T1000 (cell line): ENCODE measurements at regions not wholly inside any gene's neighbourhood (a gene's known extent, or its start where the extent isn't known, plus 50 kb on each side); places are given as distances from the start of the nearest gene placed in this dataset.

ENCODE experiments used
- DNase-seq: peaks from one replicate; lab custom pipeline; 2025; ENCODE audit warnings: mixed read lengths; lab: John Stamatoyannopoulos, UW

GRCh38 chr14:49008363-49008762 lies 577.8 kb downstream of the RPS29 start:
- no peak for DNase-seq

- DNase-seq = no peak
Measured at GRCh38 chr14:48991141-48991540, 595.0 kb downstream of the RPS29 start.

- no peak for DNase-seq
Measured at GRCh38 chr14:48983351-48983888, 602.8 kb downstream of the RPS29 start.

DNA sequence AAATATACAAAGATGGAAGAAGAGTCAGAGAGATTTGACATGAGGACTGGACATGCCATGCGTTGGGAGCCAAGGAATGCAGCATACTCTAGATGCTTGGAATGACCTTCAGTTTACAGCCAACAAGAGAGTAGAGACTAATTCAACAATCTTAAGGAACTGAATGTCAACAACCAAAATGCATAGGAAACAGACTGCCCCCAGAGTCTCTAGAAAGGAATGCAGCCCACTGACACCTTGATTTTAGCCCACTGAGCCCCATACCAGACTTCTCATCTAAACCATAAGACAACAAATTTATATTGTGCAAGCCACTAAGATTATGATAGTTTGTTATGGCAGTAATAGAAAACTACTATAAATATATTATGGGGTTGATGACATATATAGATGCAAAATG lies 611.2 kb downstream of the RPS29 start:
- DNase-seq = no peak

GRCh38 chr14:48973151-48973550 lies 613.0 kb downstream of the RPS29 start:
- no peak for DNase-seq

DNA sequence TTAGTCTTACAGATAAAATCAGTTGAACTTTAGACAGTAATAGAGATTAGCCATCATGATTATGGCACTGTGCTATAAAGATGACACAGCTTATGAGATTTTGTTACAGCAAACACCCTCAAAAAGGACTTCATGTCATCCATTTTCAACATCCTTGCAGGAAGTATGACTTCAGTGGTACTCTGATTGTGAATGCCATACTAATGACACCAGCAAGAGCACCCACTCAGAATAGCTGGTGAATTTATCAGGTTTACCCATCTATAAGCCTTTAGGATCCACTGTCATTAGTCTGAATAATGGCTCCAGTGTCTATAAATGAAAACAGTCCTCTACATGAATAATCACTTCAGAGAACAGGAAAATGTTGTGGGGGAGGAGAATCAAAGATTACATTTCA lies 615.2 kb downstream of the RPS29 start:
- no peak for DNase-seq

DNA sequence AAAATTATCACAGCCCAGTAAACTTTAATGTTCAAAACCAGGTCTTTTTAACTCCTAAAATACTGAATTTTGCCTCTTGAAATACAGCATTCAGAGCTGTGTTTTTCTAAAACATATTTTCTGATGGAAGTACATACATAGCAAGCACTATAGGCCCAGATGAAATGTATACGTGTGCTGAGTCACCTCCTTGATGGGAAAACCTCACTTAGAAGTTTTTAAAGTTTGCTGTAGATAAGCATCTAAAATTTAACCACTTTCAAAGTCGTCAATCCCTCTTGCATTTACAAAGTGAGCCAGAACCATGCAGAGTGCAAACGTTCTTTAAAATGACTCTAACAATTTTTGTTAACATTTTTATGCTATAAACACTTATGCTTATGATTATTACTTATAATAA lies 618.8 kb downstream of the RPS29 start:
- no peak for DNase-seq

DNA sequence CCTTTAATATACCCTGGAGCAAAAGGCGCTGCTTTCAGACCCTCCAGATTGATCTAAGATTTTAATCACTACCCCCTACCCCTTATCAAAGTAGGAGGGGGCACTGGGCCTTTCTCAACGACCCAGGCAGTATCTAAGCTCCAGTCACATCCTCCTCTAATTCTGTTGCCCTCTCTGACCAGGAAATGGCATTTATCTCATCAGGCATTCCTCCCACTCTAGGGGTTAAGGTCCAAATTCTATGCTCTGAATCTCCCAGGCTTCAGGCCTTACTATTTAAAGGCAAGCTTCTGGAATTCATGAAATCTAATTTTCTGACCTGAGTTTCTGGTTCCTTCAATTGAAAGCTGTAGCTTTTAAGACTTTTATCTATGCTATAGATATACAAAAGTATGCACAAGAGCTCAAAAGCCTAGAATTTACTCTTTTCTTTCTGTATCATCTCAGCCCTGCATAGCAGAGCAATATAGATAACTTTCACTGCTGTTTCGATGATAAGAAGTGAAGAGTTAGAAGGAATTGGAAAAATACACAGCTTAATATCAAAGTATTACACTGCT lies 622.9 kb downstream of the RPS29 start:
- DNase-seq = no peak

- no peak for DNase-seq
Measured at GRCh38 chr14:48957486-48957885, 628.7 kb downstream of the RPS29 start.

- no peak for DNase-seq
Measured at GRCh38 chr14:48955857-48956256, 630.3 kb downstream of the RPS29 start.

- no peak for DNase-seq
Measured at GRCh38 chr14:48954446-48954845, 631.7 kb downstream of the RPS29 start.

DNA sequence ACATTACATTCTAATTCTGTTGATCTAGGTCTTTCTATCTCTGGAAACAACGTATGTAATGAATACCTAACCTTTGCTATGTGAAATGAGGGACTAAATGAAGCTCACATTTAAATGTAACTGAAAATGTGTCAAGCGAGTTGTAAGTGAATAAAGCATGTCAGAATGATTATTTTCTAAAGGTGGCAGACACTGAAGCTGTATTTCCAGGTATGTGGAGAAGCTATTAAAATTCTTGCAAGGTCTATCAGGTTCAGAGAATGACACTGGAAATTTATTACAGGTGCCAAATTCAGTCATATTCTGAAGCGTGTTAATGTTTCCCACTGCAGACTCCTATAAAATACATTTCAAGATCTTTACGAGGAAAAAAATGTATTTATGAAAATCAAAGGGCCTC lies 641.4 kb downstream of the RPS29 start:
- DNase-seq = no peak

DNA sequence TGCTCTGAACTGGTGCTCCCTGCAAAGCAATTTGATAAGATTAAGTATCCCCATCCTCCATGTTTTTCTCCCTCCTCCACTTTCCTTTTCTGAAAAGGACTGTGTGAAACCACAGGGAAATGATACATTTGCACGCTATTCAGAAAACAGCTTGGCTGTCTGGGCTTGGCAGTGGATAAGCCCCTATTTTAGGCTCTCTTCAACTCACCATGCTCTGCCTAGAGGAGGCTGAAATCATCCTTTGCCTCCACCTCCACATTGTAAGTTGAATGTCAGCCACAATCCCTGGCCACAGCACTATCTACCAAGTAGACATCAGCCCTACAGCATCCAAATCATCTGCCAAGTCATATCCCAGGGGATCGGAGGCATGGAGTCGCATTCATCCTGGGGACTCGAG lies 642.3 kb downstream of the RPS29 start:
- DNase-seq = no peak

- peak; percentile 3 for DNase-seq
Measured at GRCh38 chr14:48937541-48938195, 648.5 kb downstream of the RPS29 start.

GRCh38 chr14:48936849-48937248 lies 649.3 kb downstream of the RPS29 start:
- DNase-seq = no peak

DNA sequence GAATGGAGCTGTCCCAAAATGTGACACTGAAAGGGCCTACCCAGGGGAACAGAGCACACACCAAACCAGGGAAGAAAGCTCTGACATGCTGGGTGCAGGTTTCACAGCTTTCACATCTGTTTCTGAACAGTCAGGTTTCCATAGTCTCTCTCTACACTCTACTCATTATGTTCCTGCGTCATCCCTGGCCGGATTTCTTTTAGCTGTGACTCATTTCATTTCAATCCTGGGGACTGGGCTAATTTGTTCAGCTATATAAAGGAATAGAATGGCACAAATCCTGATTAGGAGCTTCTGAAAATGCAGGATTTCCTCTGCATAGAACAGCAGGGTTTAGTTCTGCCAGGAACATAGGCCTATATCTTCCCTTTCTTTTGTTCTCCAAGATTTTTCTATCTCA lies 649.8 kb downstream of the RPS29 start:
- DNase-seq = peak; percentile 24

DNA sequence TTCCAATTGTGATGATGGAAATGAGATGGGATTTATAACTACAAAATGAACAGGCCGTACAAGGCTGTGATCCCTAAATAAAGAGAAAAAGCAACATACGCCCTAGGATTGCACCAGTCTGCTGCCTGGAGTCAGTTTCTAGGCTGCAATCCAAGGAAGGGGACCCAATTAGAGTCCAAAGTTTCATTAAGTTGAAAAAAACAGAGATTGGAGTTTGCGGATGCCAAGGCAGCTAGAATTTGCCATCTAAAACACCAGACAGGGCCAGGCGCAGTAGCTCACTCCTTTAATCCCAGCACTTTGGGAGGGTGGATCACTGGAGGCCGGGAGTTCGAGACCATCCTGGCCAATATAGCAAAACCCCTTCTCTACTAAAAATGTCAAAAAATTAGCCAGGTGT lies 661.0 kb downstream of the RPS29 start:
- DNase-seq = no peak

DNA sequence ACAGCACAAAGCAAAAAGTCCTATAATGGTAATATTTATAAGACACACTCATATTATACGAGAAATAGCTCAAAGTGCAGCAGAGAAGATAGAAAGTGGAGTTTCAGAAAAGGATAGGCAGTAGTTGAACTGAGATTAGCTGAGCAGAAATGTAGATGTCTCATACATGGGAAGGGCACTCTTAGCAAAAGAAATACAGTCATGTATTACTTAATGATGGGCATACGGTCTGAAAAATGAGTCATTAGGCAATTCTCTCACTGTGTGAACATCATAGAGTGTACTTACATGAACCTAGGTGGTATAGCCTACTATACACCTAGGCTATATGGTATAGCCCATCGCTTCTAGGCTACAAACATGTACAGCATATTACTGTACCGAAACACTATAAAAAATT lies 671.3 kb downstream of the RPS29 start:
- no peak for DNase-seq

DNA sequence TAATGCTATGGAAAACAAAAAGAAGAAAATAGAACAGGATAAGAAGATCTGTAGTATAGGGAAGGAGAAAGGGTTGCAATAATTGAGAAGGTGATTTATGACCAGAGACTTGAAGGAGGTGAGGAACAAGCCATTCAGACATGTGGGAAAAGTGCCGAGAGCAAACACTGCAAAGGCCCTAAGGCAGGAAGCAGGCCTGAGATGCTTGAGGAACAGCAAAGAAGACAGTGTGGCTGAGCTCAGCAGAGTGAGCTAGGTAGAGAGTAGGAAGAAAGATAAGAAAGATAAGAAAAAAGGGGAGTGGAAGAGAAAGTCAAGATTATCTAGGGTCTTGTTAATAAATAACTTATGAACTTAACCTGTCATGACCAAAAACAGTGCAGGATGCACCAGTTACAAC lies 671.8 kb downstream of the RPS29 start:
- DNase-seq = no peak

GRCh38 chr14:48900565-48900964 lies 685.6 kb downstream of the RPS29 start:
- no peak for DNase-seq

DNA sequence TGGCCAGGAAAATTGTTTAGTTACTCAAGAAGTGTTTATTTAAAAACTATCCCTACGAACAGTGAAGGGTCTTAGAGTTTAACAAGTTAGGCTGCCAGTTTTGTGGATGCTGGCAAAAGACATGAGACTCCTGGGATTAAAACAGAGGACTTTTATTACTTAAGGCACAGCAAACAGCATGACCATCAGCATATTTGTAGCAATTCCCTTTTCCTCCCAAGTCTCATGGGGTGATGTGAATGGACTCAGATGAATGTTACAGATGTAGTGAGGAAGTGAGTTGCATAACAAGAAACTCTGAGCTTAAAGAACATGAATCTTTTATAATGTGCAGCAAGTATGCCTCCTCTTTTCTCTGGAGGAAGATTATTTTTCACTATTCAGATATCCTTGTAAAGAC lies 695.8 kb downstream of the RPS29 start:
- DNase-seq = no peak

DNA sequence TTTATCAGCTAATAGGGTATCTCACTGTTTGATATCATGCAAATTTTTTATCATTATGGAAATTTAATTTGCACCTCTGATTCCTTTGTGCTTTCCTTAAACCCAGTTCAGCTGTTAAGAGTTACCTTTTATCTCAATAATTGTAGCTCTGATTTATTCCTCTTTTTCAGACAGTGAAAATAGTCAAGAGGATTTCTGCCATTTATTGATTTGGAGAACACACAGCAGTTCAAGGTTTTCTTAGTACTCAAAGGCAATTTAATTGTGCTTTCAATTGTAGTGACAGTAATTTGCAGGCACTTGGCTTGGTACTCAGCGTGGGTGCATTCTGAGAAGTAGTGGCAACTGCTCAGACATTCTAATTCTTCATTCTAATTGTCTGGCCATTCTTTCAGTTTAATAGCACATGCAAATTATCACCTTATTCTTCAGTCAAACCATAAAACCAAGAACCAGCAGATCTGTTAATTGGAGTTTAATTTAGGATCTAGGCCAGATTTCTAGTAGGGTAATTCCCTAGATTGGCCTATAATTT lies 709.3 kb downstream of the RPS29 start:
- DNase-seq = no peak

GRCh38 chr14:48874711-48875110 lies 711.5 kb downstream of the RPS29 start:
- DNase-seq = no peak

DNA sequence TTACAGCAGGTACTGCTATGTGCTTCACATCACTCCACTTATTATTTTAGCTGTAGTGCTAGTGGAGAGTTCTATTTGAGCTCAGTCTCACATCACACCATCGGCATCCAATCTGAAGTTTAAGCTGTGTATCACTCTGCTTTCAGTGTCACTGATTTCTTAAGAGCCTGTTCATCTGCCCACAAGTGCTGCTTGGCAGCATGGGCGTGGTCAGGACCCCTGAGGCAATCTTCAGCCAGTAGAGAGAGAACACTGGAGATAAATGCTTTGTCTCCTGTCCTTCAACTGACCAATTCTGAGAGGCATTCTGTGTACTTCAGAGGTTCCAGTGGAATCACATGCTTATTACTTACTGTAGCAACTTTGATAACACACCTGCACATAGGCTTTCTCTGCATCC lies 728.8 kb downstream of the RPS29 start:
- no peak for DNase-seq
